Brain microvascular endothelial cell (primary cell): ENCODE measurements at regions not wholly inside any gene's neighbourhood (a gene's known extent, or its start where the extent isn't known, plus 50 kb on each side); places are given as distances from the start of the nearest gene placed in this dataset.

Experiments used
- DNase-seq: peaks from one replicate; pipeline ENCODE4 v3.0.0-alpha.2; 2020
- H3K27ac ChIP-seq: fragments of 250-450 bp; sonication (Bioruptor Pico); 2 replicates; pipeline ENCODE4 v1.5.1; 2020; ENCODE audit warnings: mild to moderate bottlenecking, moderate library complexity
- H3K27me3 ChIP-seq: fragments of 250-450 bp; sonication (Bioruptor Pico); replicated peaks from 2 replicates; pipeline ENCODE4 v1.5.1; 2020; ENCODE audit warnings: mild to moderate bottlenecking
- H3K36me3 ChIP-seq: fragments of 250-450 bp; sonication (Bioruptor Pico); replicated peaks from 2 replicates; pipeline ENCODE4 v1.5.1; 2020; ENCODE audit warnings: mild to moderate bottlenecking
- H3K4me3 ChIP-seq: 2 replicates; pipeline ENCODE4 v1.5.1; 2011; ENCODE audit warnings: low read depth, mild to moderate bottlenecking, control low read depth, low read length, moderate library complexity
- CTCF ChIP-seq: IDR thresholded peaks from 2 replicates; pipeline ENCODE4 v1.5.1; 2011; ENCODE audit warnings: low read depth, mild to moderate bottlenecking, moderate library complexity, low read length, control low read depth, inconsistent platforms; ENCODE audit errors: missing control alignments
- in situ Hi-C: cut with HindIII; loops from 2 replicates; pipeline ENCODE4 v1.10.0; 2017; ENCODE audit warnings: low sequenced_read_pairs, low pct_ligation_motif_present

- in situ Hi-C loops: no loop called here
- H3K27me3 ChIP-seq: no peaks in the 10 kb centered on the region
- DNase-seq: no peak
- TF ChIP-seq CTCF: no peak
- H3K27ac ChIP-seq: no peak overlapping the region
- H3K4me3 ChIP-seq: no peak overlapping the region
- no peaks in the 10 kb centered on the region for H3K36me3 ChIP-seq
Observed at GRCh38 chr3:110210086-110210660, 861.4 kb upstream of the NECTIN3 start.

GRCh38 chr3:110226645-110227044 lies 845.0 kb upstream of the NECTIN3 start:
- no peak for TF ChIP-seq CTCF
- no peak for DNase-seq
- H3K27ac ChIP-seq: no peak overlapping the region
- in situ Hi-C loops: no loop called here
- no peaks in the 10 kb centered on the region for H3K36me3 ChIP-seq
- H3K4me3 ChIP-seq: no peak overlapping the region
- no peaks in the 10 kb centered on the region for H3K27me3 ChIP-seq

DNA sequence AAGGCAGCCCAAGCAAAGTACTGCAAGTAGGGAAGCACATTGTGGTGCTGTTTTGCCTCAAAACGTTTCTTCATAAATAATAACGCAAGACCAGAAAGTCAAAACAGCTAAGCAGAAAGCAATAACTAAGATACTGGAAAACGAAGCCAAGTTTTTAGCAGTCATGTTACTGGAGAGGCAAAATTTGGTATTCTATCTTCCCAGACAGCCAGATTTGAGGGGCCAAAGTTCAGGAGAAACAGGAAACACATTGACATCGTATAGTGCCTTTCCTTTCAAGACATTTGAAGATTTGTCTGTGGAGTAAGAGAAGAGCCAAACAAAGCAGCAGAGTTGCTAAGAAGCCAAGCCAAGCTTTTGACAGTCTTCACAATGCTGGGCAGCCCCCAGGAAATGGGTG lies 843.6 kb upstream of the NECTIN3 start:
- Histone ChIP-seq H3K27me3 (no peaks in the 10 kb centered on the region), H3K27ac (no peak overlapping the region), H3K4me3 (no peak overlapping the region), H3K36me3 (no peaks in the 10 kb centered on the region)
- no peak for TF ChIP-seq CTCF
- in situ Hi-C loops: no loop called here
- no peak for DNase-seq

GRCh38 chr3:110234831-110235230 lies 836.8 kb upstream of the NECTIN3 start:
- Histone ChIP-seq H3K36me3 (no peaks in the 10 kb centered on the region), H3K27ac (no peak overlapping the region), H3K27me3 (no peaks in the 10 kb centered on the region), H3K4me3 (no peak overlapping the region)
- in situ Hi-C loops: no loop called here
- DNase-seq: no peak
- no peak for TF ChIP-seq CTCF

DNA sequence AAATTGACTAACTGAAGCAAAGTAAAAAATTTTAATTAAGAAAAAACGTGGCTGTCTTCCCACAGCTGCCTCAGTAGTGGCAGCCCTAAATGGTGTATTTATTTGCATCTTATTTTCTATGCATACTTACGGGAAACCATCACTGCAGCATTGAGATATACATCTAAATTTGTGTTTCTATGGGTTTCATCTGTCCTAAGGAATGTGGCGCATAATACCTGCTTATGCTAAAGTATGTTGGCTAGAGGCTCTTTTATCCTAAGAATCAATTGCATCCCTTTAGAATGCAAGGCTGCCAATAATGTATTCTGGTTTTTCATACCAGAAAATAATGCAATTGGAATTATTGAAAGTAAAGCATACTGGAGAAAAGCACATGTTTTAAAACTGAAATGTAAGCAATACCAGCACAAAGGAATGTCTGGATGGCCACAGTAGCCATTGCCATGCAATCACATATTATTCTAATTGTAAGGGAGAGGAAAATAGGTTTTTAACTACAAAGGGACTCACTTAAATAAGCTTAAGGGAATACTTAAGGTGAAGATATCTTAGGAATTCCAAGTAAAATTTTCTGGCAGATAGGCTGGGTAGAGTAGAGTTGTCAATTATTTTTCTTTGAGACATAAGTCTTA lies 834.5 kb upstream of the NECTIN3 start:
- no peak overlapping the region for H3K4me3 ChIP-seq
- no peak for TF ChIP-seq CTCF
- H3K36me3 ChIP-seq: no peaks in the 10 kb centered on the region
- no peak for DNase-seq
- in situ Hi-C loops: no loop called here
- no peak overlapping the region for H3K27ac ChIP-seq
- no peaks in the 10 kb centered on the region for H3K27me3 ChIP-seq

DNA sequence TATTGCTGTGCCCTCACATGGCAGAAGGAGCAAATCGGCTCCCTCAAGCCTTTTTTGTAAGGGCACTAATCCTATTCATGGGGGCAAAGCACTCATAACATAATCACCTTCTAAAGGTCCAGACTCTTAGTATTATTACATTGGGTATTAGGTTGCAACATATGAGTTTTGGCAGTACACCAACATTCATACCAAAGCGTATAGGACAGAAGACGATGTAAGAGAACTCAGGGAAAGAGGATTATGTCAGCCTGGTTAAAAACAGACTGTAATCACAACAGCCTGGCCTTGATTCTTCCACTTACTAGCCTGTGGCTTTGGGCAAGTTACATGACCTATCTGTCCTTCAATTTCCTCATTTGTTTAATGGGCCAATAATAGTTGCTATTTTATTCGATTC lies 828.5 kb upstream of the NECTIN3 start:
- TF ChIP-seq CTCF: no peak

More for the DNA sequence above, 828.5 kb upstream of the NECTIN3 start:
- no peak overlapping the region for H3K27ac ChIP-seq
- H3K36me3 ChIP-seq: no peaks in the 10 kb centered on the region
- H3K4me3 ChIP-seq: no peak overlapping the region
- in situ Hi-C loops: no loop called here
- DNase-seq: peak; percentile 40
- no peaks in the 10 kb centered on the region for H3K27me3 ChIP-seq
